HG02759 (cell line): ENCODE measurements at regions not wholly inside any gene's neighbourhood (a gene's known extent, or its start where the extent isn't known, plus 50 kb on each side); places are given as distances from the start of the nearest gene placed in this dataset.

Experiments used
- ATAC-seq: cut with Tn5 transposase; IDR thresholded peaks from one replicate; pipeline ENCODE4 v1.9.1; 2021; ENCODE audit warnings: mild to moderate bottlenecking, moderate library complexity; ENCODE audit not compliant: unreplicated experiment

DNA sequence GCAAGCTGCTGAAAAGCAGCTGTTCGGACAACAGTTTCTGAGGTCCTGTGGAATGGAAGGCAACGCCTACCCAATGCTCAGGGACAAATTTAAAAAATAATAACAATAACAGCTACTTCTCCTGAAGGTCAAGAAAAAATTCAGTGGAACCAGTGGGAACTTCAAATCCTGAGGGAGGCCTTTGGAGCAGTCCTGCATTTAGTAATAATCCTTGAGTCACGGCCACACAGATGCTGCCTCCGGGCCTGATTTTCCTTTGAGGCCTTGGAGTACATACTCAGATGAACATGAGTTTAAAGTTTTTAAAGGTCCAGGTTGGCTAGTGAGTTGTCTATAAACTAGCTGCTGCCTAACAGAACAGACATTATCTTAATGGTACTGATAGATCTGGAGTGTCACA, 268.0 kb downstream of the MSRB3 start:
- ATAC-seq: no peak

- ATAC-seq: peak; percentile 100
Observed at GRCh38 chr12:65556676-65557437, 267.4 kb upstream of the HMGA2 start.

- no peak for ATAC-seq
Observed at GRCh38 chr12:65557438-65558181, 266.7 kb upstream of the HMGA2 start.

DNA sequence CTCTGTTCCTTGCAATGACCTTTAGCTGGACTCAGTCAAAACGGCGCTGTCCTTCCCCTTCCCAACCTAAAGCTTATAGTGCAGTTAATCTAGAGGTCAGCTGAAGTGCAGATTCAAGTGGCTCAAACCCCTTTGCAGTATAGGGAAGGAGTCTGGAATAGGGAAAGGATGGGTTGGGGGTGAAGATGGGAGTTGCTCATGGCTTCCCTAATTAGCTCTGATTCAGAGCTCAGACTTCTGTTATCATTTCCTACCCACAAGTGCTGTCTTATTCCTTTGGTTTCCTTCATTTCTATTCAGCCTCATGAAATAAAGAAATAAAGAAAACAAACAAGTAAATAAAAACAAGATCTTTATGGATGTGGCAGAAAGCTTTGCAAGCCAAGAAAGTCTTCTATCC, 264.0 kb upstream of the HMGA2 start:
- no peak for ATAC-seq

DNA sequence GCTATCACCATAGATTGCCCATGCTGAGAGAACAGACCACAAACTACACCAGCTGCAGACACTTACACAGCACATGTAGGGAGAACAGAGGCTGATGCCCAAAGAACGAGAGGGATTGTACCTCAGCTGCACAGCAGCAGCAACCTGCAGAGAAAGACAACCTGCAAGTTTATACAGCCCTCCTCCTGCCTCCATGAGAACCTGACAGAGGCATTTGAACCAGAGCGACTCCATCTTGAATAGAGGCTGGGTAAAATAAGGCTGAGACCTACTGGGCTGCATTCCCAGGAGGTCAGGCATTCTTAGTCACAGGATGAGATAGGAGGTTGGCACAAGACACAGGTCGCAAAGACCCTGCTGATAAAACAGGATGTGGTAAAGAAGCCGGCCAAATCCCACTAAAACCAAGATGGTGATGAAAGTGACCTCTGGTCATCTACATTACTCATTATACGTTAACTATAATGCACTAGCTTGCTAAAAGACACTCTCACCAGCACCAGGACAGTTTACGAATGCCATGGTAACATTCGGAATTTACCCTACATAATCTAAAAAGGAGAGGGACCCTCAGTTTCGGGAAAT, 262.4 kb upstream of the HMGA2 start:
- no peak for ATAC-seq

DNA sequence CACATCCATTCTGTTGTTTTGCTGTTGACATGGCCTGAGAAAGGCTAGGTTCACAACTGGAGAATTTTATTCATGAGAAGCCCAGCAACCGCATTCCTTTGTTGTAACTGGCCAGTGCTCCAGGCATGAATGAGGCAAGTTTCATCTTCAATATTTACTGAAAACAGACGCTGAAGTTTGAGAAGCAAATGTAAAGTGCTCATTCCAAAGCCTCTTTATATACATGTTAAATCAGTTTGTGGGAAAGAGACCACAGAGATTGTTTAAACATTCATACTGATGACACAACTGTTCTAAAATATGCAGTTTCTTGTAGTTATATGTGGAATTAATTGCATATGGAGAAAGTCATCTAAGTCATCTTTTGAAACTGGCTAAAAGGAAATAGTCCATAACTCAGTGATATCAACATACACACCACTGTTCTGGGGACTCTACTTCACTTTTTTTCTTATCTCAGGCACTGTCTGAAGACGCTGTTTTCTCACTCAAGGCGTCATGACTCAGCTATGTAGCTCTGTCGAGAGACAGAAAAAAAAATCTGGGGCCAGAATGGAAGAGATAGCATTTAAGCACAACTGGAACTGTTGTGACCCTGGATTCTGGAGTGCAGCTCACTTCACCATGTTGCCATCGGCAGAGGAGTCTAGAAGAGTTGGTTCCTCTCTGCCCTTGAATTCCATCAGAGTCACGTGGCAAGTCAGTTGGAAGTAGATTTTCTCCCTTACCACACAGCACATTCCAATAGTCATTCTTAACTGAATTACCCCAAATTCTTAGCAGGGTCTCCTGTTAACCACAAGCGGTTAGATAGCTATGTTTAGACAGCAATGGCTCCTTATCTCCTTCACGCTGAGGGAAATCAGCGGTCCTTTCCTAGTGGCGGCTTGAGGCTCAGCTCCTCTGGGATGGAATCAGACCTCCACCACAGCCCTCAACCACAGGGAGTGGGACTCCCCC, 258.4 kb upstream of the HMGA2 start:
- ATAC-seq: no peak

GRCh38 chr12:65566751-65567150, 257.5 kb upstream of the HMGA2 start:
- no peak for ATAC-seq

DNA sequence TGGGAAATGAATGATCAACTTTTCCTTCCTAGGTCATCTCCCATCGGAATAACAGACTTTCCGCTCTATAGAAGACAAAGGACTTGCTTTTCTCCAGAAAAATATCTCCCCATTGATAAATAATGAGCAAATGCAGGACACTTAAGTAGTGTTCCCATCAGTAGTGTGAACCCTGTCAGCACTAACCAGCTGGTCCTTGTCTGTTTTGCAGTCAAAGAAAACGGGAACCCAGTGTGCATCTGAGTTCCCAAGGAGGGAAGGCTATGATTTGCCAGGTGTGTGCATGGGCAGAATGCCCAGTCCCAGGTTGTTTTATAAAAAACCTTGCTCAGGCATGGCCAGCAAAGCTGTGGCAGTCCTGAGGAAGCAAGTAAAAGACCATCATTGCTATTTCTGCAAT, 256.5 kb upstream of the HMGA2 start:
- ATAC-seq: no peak

DNA sequence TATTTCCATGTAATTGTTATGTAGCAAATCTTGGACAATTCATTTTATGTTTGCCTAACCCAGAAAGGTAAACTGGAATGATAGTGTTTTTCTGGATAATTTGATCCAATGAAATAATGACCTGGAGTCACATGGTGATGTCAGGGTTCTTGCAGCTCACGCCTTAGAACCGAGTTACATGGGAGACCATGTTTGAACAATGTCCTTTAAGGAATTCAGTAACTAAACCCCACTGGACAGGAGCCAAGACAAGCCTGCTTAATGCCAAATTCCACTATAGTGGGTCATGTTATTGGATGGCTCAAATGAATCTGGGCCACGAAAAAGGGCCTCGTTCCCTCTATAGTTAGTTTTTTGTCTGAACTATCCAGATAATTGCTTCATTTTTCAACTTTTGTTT, 255.8 kb upstream of the HMGA2 start:
- ATAC-seq: no peak

- no peak for ATAC-seq
Observed at GRCh38 chr12:65570451-65571130, 253.7 kb upstream of the HMGA2 start.

DNA sequence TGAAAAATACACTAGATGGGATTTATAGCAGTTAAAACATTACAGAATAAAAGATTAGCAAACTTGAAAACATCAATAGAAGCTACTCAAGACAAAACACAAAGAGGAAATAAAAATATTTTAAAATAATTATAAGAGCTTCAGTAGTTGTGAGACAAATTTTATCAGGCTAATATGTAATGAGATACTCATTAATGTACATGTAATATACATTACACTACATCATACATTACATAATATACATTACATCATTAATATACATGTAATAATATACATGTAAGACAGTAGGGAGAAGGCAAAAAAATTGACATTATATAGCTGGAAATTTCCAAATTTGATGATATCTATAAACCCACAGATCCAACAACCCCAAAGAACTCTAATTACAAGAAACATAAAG, 249.4 kb upstream of the HMGA2 start:
- ATAC-seq: no peak

- ATAC-seq: no peak
Observed at GRCh38 chr12:65584016-65584415, 240.3 kb upstream of the HMGA2 start.

DNA sequence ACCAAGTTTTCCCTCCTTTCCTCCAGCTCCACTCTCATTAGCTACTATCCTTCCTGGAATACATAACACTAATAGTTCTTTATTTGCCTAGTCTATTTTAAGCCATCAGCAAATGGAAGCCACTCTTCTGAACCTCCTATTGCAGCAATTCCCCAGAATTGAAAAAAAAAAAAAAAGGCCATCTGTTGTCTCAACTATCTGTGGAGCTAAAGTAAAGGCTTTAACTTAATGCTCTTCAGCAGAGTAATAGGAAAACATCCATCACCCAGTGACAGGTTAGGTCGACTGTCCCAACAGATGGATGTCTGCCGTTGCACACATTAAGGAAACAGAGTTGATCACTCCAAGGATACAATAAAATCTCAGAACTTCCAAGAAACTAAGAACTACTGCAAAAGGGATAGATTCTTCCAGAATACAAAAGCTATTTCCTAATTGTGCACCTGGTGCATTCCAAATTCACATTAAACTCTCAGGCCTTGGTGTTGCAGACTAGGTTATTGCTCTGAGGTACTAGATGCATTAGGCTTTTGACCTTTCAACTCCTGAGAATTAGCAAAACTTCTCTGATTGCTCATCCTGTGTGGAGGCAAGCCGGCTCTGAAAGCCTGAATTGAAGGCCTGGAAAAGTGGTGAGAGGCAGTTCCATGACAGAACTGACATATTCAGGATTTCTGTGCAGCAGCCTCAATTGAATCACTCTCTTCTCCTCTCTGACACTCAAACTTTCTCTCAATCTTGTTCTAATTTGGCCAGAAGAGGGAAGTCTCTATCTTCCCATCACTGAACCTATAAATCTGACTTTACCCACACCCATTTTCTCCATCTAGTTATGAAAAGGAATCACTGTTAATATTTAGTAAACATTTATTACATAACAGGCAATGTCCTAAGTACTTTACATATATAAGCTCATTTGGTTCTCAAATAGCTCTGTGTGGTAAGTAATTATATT, 238.4 kb upstream of the HMGA2 start:
- ATAC-seq: no peak

DNA sequence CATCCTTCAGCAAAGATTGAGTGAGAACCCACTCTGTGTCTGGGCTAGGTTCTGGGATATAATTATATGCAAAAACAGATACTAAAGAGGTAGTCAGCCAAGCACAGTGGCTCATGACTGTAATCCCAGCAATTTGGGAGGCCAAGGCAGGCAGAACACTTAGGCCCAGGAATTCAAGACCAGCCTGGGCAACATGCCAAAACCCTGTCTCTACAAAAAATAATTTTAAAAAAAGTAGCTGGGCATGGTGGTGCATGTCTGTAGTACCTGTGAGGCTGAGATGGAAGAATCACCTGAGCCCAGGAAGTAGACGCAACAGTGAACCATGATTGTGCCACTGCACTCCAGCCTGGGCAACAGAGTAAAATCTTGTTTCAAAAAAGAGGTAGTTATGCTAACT, 237.5 kb upstream of the HMGA2 start:
- no peak for ATAC-seq

DNA sequence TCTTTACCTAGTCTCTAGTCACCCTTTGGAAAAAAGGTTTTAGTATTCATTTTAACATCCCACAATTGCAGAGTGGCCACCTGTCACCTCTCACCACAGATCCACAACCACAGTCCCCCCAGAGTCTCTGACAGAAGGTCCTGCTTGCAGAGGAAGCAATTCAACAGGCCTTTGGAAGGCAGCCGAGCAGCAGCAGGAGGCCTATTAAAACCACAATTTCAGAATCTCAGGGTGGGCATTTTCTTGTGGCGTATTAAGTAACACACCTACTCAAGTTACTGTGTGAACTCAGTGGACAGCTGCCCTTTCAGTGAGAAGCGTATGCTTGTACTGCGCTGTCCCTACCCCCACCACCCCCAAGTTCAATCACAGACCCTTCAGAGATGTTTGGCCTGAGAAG, 234.0 kb upstream of the HMGA2 start:
- no peak for ATAC-seq

DNA sequence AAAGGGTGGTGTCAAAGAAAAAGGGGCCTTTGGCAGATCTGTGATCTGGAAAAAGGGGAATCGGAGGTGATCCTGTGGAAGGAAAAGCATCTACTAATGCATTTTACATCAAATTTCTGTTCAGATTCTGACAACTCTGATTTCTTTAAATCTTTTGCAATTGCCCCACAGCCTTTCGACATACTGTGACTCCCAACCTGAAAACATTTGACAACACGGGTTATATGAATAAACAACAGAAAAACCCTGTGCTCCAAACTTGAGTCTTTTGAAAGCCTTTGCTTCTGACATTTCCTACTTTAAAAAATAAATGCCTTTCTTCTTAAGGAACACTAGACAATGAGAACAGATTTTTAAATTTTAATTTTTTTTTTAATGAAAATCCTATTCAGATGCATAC, 231.9 kb upstream of the HMGA2 start:
- no peak for ATAC-seq

- no peak for ATAC-seq
Observed at GRCh38 chr12:65593239-65593701, 231.0 kb upstream of the HMGA2 start.

DNA sequence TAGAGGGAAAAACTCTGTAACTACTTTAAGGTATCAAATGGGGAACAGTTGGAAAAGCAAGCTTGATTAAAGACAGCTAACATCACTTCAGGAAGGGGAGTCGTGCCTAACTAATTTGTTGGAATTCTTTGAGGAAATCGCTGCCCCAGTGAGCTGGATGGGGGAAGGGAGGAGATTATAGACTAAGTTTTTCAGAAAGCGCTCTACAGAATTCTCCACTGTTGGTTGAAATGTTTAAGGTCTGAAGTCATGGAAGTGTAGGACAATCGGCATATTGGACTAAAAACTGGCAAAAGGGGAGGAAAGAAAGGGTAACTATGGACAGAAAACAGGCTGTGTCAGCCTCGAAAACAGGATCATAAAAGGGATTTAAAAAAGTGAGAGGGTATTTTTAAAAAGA, 229.9 kb upstream of the HMGA2 start:
- ATAC-seq: no peak

DNA sequence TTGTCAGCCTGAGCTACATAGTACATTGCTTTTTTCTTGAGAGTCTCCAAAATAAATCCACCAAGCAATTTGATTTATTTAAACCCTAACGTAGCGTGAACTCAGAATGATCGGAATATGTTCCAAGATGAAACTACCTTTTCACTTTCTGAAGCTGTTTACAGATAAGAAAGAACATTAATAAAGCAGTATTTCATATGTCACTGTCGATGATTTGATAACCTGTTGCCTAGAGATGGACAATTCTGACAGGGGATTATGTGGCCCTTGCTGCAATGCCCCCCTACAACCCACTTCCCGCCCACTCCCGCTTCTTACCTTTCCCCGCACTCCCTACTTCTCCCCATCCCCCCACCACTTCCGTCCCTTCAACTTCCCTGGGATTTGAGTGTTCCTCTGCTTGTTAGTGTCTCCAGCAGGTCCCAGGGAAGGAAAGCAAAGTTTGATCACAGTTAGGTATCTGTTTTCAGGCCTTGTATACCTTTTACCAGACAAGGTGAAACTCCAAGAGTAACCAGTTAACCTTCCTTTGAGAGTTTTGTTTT, 229.2 kb upstream of the HMGA2 start:
- no peak for ATAC-seq
